ENCODE measurements at regions not wholly inside any gene's neighbourhood (a gene's known extent, or its start where the extent isn't known, plus 50 kb on each side); places are given as distances from the start of the nearest gene placed in this dataset.
"Not testable (repeated sequence)": the region's sequence is repeated elsewhere in the genome, so short reads cannot be mapped to it uniquely, and the experiment has no call there.

GRCh38 chr7:146043310-146043709, 73.3 kb upstream of the CNTNAP2 start:
- not testable (repeated sequence) for TF ChIP-seq CTCF (IDR thresholded peaks at IDR 0.05; ENCODE audit: low read depth, low read length); EZH2phosphoT487 (IDR thresholded peaks at IDR 0.05; ENCODE audit: low read depth)
